ENCODE measurements at regions not wholly inside any gene's neighbourhood (a gene's known extent, or its start where the extent isn't known, plus 50 kb on each side); places are given as distances from the start of the nearest gene placed in this dataset.
"Not testable (repeated sequence)": the region's sequence is repeated elsewhere in the genome, so short reads cannot be mapped to it uniquely, and the experiment has no call there.

DNA sequence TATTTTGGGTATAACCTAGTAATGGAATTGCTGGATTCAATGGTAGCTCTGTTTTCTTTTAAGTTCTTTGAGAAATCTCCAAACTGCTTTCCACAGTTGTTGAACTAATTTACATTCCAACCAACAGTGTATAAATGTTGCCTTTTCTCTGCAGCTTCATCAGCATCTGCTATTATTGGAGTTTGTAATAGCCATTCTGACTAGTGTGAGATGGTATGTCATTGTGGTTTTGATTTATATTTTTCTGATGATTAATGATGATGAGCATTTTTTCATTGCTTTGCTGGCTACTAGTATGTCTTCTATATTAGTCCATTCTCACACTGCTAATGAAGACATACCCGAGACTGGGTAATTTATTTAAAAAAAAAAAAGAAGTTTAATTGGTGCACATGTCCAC, 248.6 kb upstream of the MAGI2 start:
- DNase-seq = no peak

- no peak for DNase-seq
Measured at GRCh38 chr7:79692015-79692414, 238.5 kb upstream of the MAGI2 start.

DNA sequence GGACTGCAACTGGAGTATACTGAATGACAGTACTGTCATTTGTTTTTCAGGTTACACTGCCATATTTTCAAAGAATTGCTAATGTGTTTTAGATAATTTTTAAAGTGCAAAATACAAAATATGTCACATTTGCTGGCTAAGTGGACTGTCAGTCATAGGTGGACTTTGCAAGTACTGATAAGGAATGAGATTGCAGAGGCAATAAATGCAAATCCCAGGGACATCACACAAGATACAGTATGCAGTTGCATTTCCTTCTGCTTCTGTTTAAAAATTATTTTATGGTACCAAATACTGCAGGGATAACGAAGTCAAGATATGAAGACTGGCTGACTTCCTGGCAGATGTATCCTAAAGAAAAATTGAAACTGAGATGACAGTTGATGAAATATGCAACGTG, 237.6 kb upstream of the MAGI2 start:
- DNase-seq = no peak

DNA sequence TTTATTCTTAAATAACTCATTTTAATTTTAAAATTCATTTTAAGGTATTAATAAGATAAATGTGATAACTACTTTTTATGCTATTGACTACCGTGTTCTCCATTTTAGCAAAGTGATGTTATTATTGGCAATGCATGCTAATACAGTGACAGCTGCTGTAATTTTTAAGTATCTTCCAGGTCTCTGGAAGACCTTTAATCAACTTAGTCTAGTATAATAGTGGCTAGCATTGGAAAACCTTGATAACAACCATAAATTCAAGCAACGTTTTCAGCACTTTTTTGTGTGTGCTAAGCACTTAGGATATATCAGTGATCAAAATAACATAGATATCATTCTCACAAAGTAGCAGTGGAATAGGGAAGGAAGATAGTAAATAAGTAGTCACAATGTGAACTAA, 230.9 kb upstream of the MAGI2 start:
- DNase-seq = no peak

- DNase-seq = no peak
Measured at GRCh38 chr7:79683916-79684315, 230.4 kb upstream of the MAGI2 start.

DNA sequence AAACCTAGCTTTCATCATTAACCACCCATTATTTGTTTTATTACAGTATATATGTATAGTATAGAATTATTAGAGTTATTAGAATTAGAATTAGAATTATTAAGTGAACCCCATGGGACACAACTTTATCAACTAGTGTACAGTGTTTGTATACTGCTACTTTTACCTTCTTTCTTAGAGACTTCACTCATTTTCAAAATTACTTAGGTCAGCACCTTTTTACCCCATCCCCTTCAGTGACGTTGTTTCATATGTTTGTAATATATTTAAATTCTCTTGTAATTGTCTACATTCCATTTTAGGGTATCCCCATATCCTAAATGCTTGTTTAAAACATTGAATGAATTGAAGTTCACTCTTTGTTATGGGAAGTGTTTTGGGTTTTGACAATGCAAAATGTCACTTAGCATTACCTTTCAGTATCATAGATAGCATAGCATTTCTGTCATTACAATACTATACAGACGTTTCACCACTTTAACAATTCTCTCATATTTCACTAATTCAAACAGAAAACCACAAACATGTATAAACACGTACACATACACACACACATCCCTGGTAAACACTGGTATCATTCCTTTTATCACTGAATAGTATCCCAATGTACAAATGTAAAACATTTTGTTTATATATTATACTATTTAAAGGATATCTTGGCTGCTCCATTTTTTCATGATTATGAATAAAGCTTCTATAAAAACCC, 229.9 kb upstream of the MAGI2 start:
- DNase-seq = no peak

DNA sequence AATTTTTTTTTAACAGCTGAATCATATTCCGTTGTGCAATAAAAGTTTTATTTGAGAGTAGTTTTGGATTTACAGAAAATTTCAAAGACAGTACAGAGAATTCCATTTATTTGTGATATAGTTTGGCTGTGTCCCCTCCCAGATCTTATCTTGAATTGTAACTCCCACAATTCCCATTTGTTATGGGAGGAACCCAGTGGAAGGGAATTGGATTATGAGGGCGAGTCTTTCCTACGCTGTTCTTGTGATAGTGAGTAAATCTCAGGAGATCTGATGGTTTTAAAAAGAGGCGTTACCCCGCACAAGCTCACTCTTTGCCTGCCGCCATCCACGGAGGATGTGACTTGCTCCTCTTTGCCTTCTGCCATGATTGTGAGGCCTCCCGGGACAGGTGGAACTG, 228.0 kb upstream of the MAGI2 start:
- no peak for DNase-seq

- DNase-seq = no peak
Measured at GRCh38 chr7:79673969-79674368, 220.5 kb upstream of the MAGI2 start.

- DNase-seq = no peak
Measured at GRCh38 chr7:79673421-79673820, 220.0 kb upstream of the MAGI2 start.

DNA sequence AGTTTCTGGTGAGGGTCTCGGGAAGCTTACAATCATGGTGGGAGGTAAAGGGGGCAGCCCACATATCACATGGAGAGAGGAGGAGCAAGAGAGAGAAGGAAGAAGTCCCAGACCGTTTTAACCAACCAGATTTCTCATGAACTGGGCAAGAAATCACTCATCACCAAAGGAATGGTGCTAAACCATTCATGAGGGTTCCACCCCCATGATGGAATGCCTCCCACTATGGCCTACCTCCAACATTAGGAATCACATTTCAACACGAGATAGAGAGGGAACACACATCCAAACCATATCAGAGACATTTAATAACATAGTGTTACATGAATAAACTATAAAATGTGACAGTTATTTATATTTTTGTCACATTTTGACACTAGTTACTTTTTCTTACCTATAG, 214.8 kb upstream of the MAGI2 start:
- DNase-seq = no peak

DNA sequence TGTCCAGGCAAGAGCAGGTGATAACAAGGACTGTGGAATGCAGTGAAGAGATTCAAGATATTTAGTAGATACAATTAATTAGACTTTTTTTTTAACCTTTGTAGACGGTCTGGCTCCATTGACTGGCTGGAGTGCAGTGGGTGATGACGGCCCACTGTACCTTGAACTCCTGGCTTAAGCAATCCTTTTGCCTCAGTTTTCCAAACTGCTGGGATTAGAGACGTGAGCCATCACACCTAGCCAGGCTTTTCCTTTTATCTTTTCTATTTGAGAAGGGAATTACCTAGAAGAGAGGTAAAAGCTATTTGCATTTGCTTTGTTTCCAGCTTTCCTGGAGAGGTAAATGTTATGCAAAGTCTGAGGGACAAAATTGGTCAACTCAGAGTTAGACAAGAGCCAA, 213.0 kb upstream of the MAGI2 start:
- DNase-seq = no peak

DNA sequence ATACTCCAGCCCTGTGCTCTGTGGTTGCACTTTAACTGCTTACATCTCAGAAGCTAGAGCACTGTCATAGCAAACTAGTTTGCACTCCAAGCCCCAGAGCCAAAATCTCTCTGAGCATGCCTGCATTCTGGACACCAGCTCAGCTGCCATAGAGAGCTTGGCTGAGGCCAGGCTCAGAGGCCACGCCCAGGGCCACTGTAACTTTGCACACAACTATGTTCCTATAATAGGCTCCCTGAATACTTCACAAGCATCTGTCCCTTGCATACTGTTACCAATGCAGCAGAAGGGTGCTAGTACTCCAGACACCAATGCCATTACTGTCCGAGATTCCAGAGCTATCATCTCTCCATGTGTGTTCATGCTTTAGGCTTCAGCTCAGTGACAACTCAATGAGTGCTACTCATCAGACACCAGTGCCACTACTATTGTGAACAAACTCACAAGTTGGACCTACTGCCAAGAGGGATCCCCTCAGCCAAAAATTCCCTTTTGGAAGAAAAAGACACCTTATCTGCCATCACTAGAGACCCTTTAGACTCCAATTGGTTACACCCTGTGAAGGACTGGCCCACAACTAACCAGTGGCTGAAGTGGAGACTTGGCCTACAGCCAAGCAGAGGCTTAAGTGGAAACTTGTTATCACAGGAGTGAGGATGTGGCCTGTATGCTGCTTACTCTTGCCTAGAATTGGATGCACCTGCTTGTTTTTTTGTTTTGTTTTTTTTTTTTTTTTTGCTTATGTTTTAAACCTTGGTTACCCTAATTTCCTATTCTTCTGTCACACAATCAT, 211.6 kb upstream of the MAGI2 start:
- DNase-seq = no peak

GRCh38 chr7:79658304-79658703, 204.8 kb upstream of the MAGI2 start:
- no peak for DNase-seq

DNA sequence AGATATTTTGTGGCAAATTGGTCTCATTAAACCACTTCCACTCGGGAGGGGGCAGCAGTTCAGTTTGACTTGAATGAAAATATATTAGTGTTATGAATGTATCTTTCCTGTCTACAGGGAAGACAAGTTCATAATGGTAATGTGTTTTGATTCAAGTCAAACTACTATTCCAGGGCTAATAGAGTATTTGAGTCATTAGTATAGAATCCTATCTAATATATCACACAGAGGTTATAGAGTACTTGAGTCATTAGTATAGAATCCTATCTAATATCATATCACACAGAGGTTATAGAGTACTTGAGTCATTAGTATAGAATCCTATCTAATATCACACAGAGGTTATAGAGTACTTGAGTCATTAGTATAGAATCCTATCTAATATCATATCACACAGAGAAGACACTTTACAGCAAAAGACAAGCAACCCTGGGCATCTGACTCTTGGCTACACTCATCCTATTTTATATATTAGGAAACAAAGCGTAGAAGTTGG, 199.7 kb upstream of the MAGI2 start:
- DNase-seq = no peak

- no peak for DNase-seq
Measured at GRCh38 chr7:79652619-79653018, 199.2 kb upstream of the MAGI2 start.

- DNase-seq = no peak
Measured at GRCh38 chr7:79647711-79648110, 194.2 kb upstream of the MAGI2 start.

GRCh38 chr7:79646278-79646677, 192.8 kb upstream of the MAGI2 start:
- no peak for DNase-seq

GRCh38 chr7:79636849-79637248, 183.4 kb upstream of the MAGI2 start:
- DNase-seq = no peak

GRCh38 chr7:79625921-79626320, 172.5 kb upstream of the MAGI2 start:
- DNase-seq = not testable (repeated sequence)

DNA sequence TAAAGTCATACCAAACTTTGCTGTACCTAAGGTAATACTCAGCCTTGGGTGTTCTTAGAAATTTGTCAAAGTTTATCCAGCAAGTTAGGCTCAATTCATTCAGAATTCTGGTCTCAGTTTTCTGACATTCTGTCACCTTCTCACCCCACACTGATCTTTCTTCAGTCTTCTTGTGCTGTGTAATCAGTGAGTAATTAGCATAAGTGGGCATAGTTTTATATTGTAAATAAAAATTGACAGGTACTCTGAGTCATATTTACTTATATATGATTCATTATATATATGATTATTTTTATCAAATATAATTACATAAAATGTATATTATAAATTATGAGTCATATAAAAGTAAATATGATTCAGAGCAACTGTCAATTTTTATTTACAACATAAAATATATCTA, 170.9 kb upstream of the MAGI2 start:
- DNase-seq = no peak

DNA sequence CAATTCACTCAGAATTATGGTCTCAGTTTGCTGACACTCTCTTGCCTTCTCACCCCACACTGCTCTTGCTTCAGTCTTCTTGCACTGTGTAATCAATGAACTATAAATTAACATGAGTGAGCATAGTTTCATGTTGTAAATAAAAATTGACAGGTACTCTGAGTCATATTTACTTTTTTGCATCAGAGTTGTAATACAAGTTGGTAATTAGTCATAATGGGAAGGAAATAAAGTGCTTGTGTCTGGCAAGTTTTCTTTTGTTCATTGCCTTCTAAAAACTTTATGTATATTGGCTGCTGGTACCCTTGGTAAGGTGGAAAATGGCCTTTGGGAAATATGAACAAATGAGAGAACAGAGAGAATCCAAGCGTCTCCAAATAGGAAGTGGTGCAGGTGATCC, 169.3 kb upstream of the MAGI2 start:
- DNase-seq = no peak

GRCh38 chr7:79620291-79620690, 166.8 kb upstream of the MAGI2 start:
- no peak for DNase-seq

DNA sequence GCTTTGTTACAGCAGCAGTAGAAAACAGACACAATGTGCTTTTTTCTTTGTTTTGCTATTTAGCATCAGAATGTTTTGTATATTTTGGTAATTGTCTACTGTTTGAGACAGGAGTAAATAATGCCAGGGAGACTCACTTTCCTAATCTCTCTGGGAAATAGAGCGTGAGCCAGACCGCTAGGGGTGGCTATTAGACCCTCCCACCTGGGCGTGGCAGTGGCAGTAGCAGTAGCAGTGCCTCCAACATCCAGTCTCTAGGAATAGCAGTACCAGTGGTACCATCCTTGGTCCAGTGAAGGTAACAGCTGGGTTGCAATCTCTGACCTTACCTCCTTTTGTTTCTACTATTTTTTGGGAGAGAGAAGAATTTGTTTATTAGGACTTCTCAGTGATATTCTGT, 165.7 kb upstream of the MAGI2 start:
- DNase-seq = no peak

GRCh38 chr7:79615871-79616640, 162.6 kb upstream of the MAGI2 start:
- DNase-seq = no peak
